ENCODE measurements at regions not wholly inside any gene's neighbourhood (a gene's known extent, or its start where the extent isn't known, plus 50 kb on each side); places are given as distances from the start of the nearest gene placed in this dataset.

DNA sequence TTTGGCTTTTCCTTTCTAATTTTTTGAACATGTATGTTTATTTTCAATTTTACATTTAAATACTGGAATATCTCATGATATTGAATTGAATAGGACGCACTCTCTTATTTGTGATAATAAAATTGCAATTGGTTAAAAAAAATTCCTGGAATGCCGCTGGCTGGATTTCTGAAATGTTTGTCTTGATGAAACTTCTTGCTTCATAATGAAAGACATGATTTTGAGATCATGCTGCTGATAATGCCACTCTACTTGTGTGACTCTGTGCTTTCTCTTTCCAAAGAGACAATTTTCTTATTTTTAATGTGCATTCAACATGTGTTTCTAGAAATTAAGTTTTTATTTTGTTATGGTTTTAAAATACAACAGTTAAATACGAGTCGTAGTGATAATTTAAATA lies 465.7 kb upstream of the FAR2 start:
- ATAC-seq (no peak), DNase-seq (no peak)
- Histone ChIP-seq H3K4me3 (no peak overlapping the region), H3K36me3 (no peaks in the 10 kb centered on the region), H3K9me3 (no peaks in the 10 kb centered on the region), H3K27me3 (no peaks in the 10 kb centered on the region), H3K27ac (no peak overlapping the region), H3K4me1 (no peaks in the 10 kb centered on the region)
- intact Hi-C loops (cut with DNase I), result no loop called here
- TF ChIP-seq, protein P1, sequence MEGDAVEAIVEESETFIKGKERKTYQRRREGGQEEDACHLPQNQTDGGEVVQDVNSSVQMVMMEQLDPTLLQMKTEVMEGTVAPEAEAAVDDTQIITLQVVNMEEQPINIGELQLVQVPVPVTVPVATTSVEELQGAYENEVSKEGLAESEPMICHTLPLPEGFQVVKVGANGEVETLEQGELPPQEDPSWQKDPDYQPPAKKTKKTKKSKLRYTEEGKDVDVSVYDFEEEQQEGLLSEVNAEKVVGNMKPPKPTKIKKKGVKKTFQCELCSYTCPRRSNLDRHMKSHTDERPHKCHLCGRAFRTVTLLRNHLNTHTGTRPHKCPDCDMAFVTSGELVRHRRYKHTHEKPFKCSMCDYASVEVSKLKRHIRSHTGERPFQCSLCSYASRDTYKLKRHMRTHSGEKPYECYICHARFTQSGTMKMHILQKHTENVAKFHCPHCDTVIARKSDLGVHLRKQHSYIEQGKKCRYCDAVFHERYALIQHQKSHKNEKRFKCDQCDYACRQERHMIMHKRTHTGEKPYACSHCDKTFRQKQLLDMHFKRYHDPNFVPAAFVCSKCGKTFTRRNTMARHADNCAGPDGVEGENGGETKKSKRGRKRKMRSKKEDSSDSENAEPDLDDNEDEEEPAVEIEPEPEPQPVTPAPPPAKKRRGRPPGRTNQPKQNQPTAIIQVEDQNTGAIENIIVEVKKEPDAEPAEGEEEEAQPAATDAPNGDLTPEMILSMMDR (IDR thresholded peaks at IDR 0.05), result no peak
- no peak for TF ChIP-seq POLR2A (IDR thresholded peaks at IDR 0.05)
- 68% methylated on average over 4 of the region's 4 CpGs for WGBS (ENCODE audit: insufficient coverage, low coverage, low lambda C conversion rate, missing lambda C conversion rate)

DNA sequence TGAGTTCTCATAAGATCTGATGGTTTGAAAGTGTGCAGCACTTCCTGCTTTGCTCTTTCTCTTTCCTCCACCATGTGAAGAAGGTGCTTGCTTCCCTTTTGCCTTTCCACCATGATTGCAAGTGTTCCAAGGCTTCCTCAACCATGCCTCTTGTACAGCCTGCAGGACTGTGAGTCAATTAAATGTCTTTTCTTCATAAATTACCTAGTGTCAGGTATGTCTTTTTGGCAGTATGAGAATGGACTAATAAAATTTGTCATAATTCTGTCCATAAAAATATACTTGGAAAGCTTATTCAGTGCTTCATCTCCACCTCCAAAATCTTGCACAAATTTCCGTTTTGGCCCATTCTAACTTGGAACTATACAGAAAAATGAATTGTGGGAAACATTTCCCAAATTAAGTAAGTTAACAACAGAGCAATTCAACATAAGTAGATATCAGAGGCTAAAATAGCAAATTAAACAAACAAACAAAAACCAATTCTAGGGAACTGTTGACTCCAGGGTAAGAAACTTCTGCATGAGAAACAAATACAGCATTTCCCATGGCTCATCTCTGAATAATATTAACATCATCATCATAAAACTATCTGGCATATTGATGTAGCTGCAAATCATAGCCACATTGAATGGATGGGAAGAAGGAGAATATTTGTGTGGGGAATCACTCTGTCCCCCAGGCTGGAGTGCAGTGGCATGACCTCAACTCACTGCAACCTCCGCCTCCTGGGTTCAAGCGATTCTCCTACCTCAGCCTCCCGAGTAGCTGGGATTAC lies 459.5 kb upstream of the FAR2 start:
- ATAC-seq, result no peak
- TF ChIP-seq POLR2A (IDR thresholded peaks at IDR 0.05), result no peak
- TF ChIP-seq, protein P1 (IDR thresholded peaks at IDR 0.05), result no peak
- Histone ChIP-seq H3K36me3 (no peaks in the 10 kb centered on the region), H3K4me1 (no peaks in the 10 kb centered on the region), H3K27ac (no peak overlapping the region), H3K27me3 (no peaks in the 10 kb centered on the region), H3K9me3 (no peaks in the 10 kb centered on the region), H3K4me3 (no peak overlapping the region)
- DNase-seq, result no peak
- WGBS (ENCODE audit: insufficient coverage, low coverage, low lambda C conversion rate, missing lambda C conversion rate), result 46% methylated on average over 2 of the region's 4 CpGs
- intact Hi-C loops (cut with DNase I), result no loop called here

DNA sequence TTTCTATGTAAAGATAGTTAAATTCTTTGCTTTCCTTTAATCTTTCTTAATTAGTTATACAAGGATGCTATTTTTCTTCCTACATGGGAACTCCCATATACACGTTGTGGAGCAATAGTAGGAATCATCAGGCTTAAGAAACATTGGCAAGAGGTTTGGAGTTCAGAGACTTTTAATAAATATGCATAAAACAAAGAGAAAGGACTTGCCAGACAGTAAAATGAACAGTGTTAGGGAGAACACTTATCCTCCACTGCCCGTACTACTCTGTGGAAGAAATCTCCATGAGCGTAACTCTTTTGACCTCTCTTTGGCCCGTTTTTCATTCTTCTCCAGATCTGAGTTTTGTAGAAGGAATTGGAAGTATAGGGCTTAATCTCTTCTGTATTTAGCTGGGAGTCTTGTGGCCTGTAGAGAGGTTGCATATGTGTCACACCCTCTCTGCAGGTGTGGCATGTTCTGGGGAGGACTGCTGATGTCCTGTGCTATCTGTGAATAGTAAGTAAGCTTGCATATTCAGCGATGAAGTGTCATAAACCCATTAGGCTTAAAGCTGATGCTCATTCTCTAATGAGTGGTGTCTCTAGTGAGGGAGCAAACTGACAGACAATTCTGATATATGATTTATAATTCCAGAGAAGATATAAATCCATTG lies 455.4 kb upstream of the FAR2 start:
- DNase-seq (no peak), ATAC-seq (no peak)
- intact Hi-C loops (cut with DNase I), result no loop called here
- Histone ChIP-seq H3K4me1 (no peaks in the 10 kb centered on the region), H3K27me3 (no peaks in the 10 kb centered on the region), H3K4me3 (no peak overlapping the region), H3K36me3 (no peaks in the 10 kb centered on the region), H3K9me3 (no peaks in the 10 kb centered on the region), H3K27ac (no peak overlapping the region)
- WGBS (ENCODE audit: insufficient coverage, low coverage, low lambda C conversion rate, missing lambda C conversion rate), result 50% methylated on average over 5 of the region's 5 CpGs
- TF ChIP-seq, protein P1 (IDR thresholded peaks at IDR 0.05), result no peak
- TF ChIP-seq POLR2A (IDR thresholded peaks at IDR 0.05), result no peak

DNA sequence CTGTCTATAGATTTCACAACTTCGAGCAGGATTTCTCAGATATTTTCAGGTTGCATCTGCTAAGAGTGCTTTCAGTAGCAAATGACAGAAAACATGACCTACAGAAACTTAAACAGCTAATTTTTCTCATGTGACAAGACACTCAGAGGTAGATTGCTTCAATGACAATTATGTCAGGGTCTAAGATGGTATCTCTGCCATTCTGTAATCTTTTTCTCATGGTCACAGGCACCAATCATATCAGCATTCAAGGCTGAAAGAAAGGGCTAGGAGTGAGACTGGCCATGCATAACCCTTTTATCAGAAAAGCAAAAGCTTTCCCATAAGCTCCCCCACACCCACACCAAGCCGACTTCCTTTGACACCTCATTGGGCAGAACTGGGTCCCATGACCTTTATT lies 450.5 kb upstream of the FAR2 start:
- no peak for TF ChIP-seq POLR2A (IDR thresholded peaks at IDR 0.05)
- TF ChIP-seq, protein P1 (IDR thresholded peaks at IDR 0.05), result no peak
- no peak overlapping the region for H3K27ac ChIP-seq
- no peaks in the 10 kb centered on the region for H3K4me1 ChIP-seq
- DNase-seq (no peak), ATAC-seq (no peak)
- H3K36me3 ChIP-seq, result no peaks in the 10 kb centered on the region
- intact Hi-C loops (cut with DNase I), result no loop called here
- no peak overlapping the region for H3K4me3 ChIP-seq
- H3K9me3 ChIP-seq, result no peaks in the 10 kb centered on the region
- 56% methylated on average over 2 of the region's 2 CpGs for WGBS (ENCODE audit: insufficient coverage, low coverage, low lambda C conversion rate, missing lambda C conversion rate)
- H3K27me3 ChIP-seq, result no peaks in the 10 kb centered on the region

Data from right lobe of liver (tissue), 6 donors.